Lung (tissue), 11 donors: ENCODE measurements at regions not wholly inside any gene's neighbourhood (a gene's known extent, or its start where the extent isn't known, plus 50 kb on each side); places are given as distances from the start of the nearest gene placed in this dataset.
"Not testable (repeated sequence)": the region's sequence is repeated elsewhere in the genome, so short reads cannot be mapped to it uniquely, and the experiment has no call there.

ENCODE experiments used
- ATAC-seq: fragments of 200-7000 bp; cut with Tn5 transposase; one replicate; pipeline ENCODE4 v1.9.1; 2020; ENCODE audit warnings: moderate number of reproducible peaks; ENCODE audit not compliant: insufficient read depth, low FRiP score
- DNase-seq, 3 donors: peaks; one replicate each; pipeline ENCODE4 v3.0.0-alpha.2; 2013 to 2017
- H3K27ac ChIP-seq, 2 donors: one replicate each; pipeline ENCODE4 v1.5.1; 2013; ENCODE audit warnings: mild to moderate bottlenecking in 2 of 2, moderate library complexity in 2 of 2, control low read depth in 1 of 2, inconsistent platforms in 1 of 2, low read depth in 1 of 2, low read length in 1 of 2
- H3K27me3 ChIP-seq, 3 donors: one replicate each; pipeline ENCODE4 v1.5.1; 2013; ENCODE audit warnings: low read length in 2 of 3; ENCODE audit not compliant: control insufficient read depth in 3 of 3, insufficient read depth in 3 of 3
- H3K36me3 ChIP-seq, 4 donors: one replicate each; pipeline ENCODE4 v1.5.1; 2013; ENCODE audit warnings: low read length in 4 of 4, mild to moderate bottlenecking in 1 of 4, moderate library complexity in 1 of 4; ENCODE audit not compliant: control insufficient read depth in 4 of 4, insufficient read depth in 4 of 4
- H3K4me1 ChIP-seq, 5 donors: one replicate each; pipeline ENCODE4 v1.5.1; 2013; ENCODE audit warnings: low read length in 5 of 5, mild to moderate bottlenecking in 2 of 5, moderate library complexity in 1 of 5; ENCODE audit not compliant: control insufficient read depth in 5 of 5, insufficient read depth in 5 of 5
- H3K4me3 ChIP-seq: one replicate; pipeline ENCODE4 v1.5.1; 2013; ENCODE audit warnings: mild to moderate bottlenecking, control low read depth, moderate library complexity
- H3K9ac ChIP-seq, 2 donors: one replicate each; pipeline ENCODE4 v1.5.1; 2013; ENCODE audit warnings: low read length in 2 of 2, control low read depth in 1 of 2; ENCODE audit not compliant: insufficient read depth in 1 of 2
- H3K9me3 ChIP-seq, 4 donors: one replicate each; pipeline ENCODE4 v1.5.1; 2013; ENCODE audit warnings: low read length in 3 of 4, mild to moderate bottlenecking in 1 of 4, moderate library complexity in 1 of 4; ENCODE audit not compliant: control insufficient read depth in 4 of 4, insufficient read depth in 3 of 4
- WGBS, 2 donors: extraction: QIAGEN DNeasy Blood & Tissue Kit; methylation state at CpG; one replicate each; pipeline ENCODE4 v1.1.7; 2013; 5-methylcytosine and 5-hydroxymethylcytosine counted together
- TF ChIP-seq, protein P1 (sequence below): IDR thresholded peaks from 2 replicates; pipeline ENCODE4 v1.5.1; 2012; ENCODE audit warnings: mild to moderate bottlenecking; ENCODE audit errors: control extremely low read depth, extremely low read depth
- donor health status: control.
- donor health status: control.
- donor health status: Bipolar disorder and iron deficiency.
- donor health status: healthy.
- donor health status: DM: yes; HTN: yes; CAD: no.

DNA sequence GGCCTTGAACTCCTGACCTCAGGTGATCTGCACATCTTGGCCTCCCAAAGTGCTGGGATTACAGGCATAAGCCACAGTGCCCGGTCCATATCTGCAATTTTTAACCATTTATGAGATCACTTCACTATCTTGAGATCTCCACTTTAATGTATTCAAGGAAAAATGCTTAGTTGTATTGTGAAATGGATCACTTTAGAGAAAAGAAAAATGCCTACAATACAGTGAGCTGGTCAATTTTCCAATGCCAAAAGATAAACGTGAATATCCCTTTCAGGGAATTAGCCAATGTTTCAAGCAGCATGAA is 82.8 kb upstream of the ZNF217 start:
- Histone ChIP-seq H3K27ac (no peak overlapping the region), H3K4me3 (no peak overlapping the region), H3K9me3 (no peaks in the 10 kb centered on the region), H3K4me1 (peaks cover 0 to 26% (median 18%) of the 10 kb centered on the region in 5 donors), H3K9ac (no peak overlapping the region), H3K27me3 (no peaks in the 10 kb centered on the region), H3K36me3 (no peaks in the 10 kb centered on the region)
- WGBS, 2 donors, result 69 to 75% methylated on average over 2 of the region's 2 CpGs
- TF ChIP-seq, protein P1, sequence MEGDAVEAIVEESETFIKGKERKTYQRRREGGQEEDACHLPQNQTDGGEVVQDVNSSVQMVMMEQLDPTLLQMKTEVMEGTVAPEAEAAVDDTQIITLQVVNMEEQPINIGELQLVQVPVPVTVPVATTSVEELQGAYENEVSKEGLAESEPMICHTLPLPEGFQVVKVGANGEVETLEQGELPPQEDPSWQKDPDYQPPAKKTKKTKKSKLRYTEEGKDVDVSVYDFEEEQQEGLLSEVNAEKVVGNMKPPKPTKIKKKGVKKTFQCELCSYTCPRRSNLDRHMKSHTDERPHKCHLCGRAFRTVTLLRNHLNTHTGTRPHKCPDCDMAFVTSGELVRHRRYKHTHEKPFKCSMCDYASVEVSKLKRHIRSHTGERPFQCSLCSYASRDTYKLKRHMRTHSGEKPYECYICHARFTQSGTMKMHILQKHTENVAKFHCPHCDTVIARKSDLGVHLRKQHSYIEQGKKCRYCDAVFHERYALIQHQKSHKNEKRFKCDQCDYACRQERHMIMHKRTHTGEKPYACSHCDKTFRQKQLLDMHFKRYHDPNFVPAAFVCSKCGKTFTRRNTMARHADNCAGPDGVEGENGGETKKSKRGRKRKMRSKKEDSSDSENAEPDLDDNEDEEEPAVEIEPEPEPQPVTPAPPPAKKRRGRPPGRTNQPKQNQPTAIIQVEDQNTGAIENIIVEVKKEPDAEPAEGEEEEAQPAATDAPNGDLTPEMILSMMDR, result no peak
- DNase-seq, result no peak
- ATAC-seq, result no peak

GRCh38 chr20:53672484-53673129 is 79.0 kb upstream of the ZNF217 start:
- no peak overlapping the region for H3K4me3 ChIP-seq

DNA sequence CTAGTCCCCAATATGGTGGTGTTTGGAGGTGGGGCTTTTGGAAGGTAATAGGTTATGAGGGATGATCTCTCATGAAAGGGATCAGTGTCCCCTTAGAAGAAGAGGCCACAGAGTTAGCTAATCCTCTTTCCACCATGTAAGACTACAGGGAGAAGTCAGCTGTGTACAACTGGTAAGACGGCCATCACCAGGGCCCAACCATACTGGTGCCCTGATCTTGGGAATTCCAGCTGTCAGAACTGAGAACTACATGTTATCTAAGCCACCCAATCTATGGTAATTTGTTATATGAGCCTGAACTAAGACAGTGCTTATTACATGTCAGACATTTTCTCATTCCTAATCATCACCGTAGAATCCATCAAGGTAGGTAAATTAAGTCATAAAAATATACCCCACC is 77.7 kb upstream of the ZNF217 start:
- no peaks in the 10 kb centered on the region for H3K27me3 ChIP-seq
- H3K9ac ChIP-seq, result no peak overlapping the region
- H3K9me3 ChIP-seq, result no peaks in the 10 kb centered on the region
- ATAC-seq (no peak), DNase-seq (no peak)
- TF ChIP-seq, protein P1, result no peak
- no peak overlapping the region for H3K27ac ChIP-seq
- no peak overlapping the region for H3K4me3 ChIP-seq
- no peaks in the 10 kb centered on the region for H3K36me3 ChIP-seq
- 92 to 95% methylated on average over 2 of the region's 2 CpGs for WGBS, 2 donors
- H3K4me1 ChIP-seq, result no peaks in the 10 kb centered on the region

More at GRCh38 chr20:53672484-53673129, 79.0 kb upstream of the ZNF217 start:
- no peak for ATAC-seq
- WGBS, 2 donors, result 88 to 89% methylated on average over 8 to 10 of the region's 10 CpGs
- TF ChIP-seq, protein P1, result no peak
- Histone ChIP-seq H3K9me3 (no peaks in the 10 kb centered on the region), H3K9ac (no peak overlapping the region), H3K36me3 (no peaks in the 10 kb centered on the region), H3K27ac (no peak overlapping the region), H3K4me1 (peaks cover 0 to under 1% (median 0%) of the 10 kb centered on the region in 5 donors), H3K27me3 (no peaks in the 10 kb centered on the region)
- no peak for DNase-seq

DNA sequence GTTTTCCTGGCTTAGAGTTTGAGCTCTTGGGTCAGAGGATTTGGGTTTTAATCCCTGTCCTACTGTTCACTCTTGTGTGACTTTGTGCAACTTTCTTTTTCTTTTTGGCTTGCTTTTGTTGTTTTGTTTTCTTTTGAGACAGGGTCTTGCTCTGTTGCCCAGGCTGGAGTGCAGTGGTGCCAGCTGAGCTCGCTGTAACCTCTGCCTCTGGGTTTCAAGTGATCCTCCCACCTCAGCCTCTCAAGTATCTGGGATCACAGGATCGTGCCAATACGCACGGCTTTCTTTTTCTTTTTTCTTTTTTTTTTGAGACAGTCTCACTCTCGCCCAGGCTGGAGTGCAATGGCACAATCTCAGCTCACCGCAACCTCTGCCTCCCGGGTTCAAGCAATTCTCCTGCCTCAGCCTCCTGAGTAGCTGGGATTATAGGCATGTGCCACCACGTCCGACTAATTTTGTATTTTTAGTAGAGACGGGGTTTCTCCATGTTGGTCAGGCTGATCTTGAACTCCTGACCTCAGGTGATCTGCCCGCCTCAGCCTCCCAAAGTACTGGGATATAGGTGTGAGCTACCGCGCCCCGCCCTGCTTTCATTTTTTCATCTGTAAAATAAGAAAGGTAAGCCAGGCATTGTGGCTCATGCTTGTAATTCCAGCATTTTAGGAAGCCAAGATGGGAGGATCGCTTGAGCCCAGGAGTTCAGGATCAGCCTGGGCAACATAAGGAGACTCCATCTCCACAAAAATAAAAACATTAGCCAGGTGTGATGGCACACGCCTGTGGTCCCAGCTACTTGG is 76.1 kb upstream of the ZNF217 start:
- H3K9ac ChIP-seq, H3K4me3 ChIP-seq, H3K4me1 ChIP-seq, H3K27ac ChIP-seq, H3K27me3 ChIP-seq, H3K9me3 ChIP-seq, ATAC-seq, DNase-seq, H3K36me3 ChIP-seq: not testable (repeated sequence)
- WGBS, 2 donors, result 92 to 93% methylated on average over 16 of the region's 16 CpGs
